Mammary epithelial cell (primary cell): ENCODE measurements at regions not wholly inside any gene's neighbourhood (a gene's known extent, or its start where the extent isn't known, plus 50 kb on each side); places are given as distances from the start of the nearest gene placed in this dataset.

ENCODE experiments used
- CTCF ChIP-seq, 2 donors: IDR thresholded peaks in 1 of 2; conservative IDR thresholded peaks in 1 of 2; 2 replicates each; pipeline ENCODE4 v1.5.1; 2011 to 2012; ENCODE audit warnings: inconsistent platforms in 2 of 2, low read length in 2 of 2, mild to moderate bottlenecking in 2 of 2, control low read depth in 1 of 2, low read depth in 1 of 2; ENCODE audit not compliant: insufficient read depth in 1 of 2; ENCODE audit errors: extremely low read depth in 1 of 2
- EZH2 ChIP-seq: IDR thresholded peaks from 2 replicates; pipeline ENCODE4 v1.6.1; 2012; ENCODE audit warnings: low read length, inconsistent platforms, borderline replicate concordance

GRCh38 chr4:128639541-128640270, 169.8 kb upstream of the JADE1 start:
- TF ChIP-seq CTCF (conservative IDR thresholded peaks at IDR 0.05 in 1 of 2, IDR thresholded peaks at IDR 0.05 in 1 of 2; ENCODE audit: extremely low read depth in 1 of 2, insufficient read depth in 1 of 2, low read depth in 1 of 2, low read length in 2 of 2), result no peak
- no peak for TF ChIP-seq EZH2
